ENCODE measurements at regions not wholly inside any gene's neighbourhood (a gene's known extent, or its start where the extent isn't known, plus 50 kb on each side); places are given as distances from the start of the nearest gene placed in this dataset.

DNA sequence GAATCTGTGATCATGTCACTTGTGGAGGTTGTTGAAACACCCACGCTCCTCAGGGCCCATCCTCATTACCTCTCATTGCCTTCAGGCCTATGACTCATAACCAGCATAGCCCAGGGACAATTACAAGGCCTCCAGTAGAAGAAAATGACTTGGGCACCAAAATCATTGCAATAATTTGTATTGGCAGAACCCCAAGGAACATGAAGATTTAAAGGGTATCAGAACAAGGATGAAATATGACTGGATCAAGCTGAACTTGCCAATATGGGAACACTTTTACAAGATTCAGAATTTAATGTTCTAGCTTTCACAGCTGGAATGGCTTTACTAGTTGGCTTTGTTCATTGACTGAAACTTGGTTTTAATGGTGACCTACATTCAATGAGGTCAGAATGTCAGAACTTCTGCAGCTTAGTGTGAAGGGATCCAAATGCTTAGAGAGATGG lies 156.4 kb downstream of the COPS8 start:
- TF ChIP-seq, protein P1, sequence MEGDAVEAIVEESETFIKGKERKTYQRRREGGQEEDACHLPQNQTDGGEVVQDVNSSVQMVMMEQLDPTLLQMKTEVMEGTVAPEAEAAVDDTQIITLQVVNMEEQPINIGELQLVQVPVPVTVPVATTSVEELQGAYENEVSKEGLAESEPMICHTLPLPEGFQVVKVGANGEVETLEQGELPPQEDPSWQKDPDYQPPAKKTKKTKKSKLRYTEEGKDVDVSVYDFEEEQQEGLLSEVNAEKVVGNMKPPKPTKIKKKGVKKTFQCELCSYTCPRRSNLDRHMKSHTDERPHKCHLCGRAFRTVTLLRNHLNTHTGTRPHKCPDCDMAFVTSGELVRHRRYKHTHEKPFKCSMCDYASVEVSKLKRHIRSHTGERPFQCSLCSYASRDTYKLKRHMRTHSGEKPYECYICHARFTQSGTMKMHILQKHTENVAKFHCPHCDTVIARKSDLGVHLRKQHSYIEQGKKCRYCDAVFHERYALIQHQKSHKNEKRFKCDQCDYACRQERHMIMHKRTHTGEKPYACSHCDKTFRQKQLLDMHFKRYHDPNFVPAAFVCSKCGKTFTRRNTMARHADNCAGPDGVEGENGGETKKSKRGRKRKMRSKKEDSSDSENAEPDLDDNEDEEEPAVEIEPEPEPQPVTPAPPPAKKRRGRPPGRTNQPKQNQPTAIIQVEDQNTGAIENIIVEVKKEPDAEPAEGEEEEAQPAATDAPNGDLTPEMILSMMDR (IDR thresholded peaks at IDR 0.05): no peak
- DNase-seq (ENCODE audit: low spot score) (no peak), ATAC-seq (ENCODE audit: low FRiP score) (no peak)

DNA sequence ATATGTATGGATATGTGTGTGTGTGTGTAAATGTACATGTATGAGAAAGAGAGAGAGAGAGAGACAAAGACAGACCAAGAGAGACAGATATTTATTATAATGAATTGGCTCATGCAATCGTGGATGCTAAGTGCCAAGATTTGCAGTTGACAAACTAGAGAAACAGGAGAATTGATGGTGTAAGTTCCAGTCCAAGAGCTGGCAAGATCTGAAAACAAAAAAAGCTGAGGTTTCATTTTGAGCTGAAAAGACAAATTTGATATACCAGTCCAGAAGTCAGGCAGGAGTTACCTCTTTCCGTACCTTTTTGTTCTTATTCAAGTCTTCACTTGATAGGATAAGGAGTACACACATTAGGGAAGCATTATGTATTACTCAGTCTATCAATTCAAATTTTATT lies 157.8 kb downstream of the COPS8 start:
- TF ChIP-seq, protein P1 (IDR thresholded peaks at IDR 0.05): no peak
- no peak for ATAC-seq (ENCODE audit: low FRiP score)
- no peak for DNase-seq (ENCODE audit: low spot score)

GRCh38 chr2:237244178-237244577 lies 158.5 kb downstream of the COPS8 start:
- TF ChIP-seq, protein P1 (IDR thresholded peaks at IDR 0.05): no peak
- DNase-seq (ENCODE audit: low spot score) (no peak), ATAC-seq (ENCODE audit: low FRiP score) (no peak)

DNA sequence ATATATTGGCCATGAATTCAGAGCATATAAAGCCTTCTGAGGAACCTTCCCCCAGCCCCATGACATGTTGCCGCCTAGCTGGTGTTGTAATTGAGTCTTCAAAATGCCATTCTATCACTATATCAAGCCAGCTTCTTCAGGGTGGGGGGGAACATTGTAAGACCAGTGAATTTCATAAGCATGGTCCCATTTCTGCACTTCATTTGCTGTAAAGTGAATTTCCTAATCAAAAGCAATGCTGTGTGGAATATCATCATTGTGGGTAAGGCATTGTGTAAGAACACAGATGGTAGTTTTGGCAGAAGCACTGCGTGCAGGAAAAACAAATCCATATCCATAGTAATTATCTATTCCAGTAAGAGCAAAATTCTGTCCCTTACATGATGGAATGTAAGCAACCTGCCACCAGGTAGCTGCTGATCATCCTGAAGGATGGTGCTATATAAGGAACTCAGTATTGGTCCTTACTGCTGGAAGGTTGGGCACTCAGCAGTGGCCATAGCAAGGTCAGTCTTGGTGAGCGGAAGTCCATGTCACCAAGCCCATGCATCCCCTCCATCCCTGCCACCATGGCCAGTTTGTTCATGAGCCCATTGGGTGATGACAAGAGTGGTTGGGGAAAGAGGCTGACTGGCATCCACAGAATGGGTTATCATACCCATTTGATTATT lies 159.4 kb downstream of the COPS8 start:
- ATAC-seq (ENCODE audit: low FRiP score) (peak; percentile 54), DNase-seq (ENCODE audit: low spot score) (no peak)
- TF ChIP-seq, protein P1 (IDR thresholded peaks at IDR 0.05): no peak

DNA sequence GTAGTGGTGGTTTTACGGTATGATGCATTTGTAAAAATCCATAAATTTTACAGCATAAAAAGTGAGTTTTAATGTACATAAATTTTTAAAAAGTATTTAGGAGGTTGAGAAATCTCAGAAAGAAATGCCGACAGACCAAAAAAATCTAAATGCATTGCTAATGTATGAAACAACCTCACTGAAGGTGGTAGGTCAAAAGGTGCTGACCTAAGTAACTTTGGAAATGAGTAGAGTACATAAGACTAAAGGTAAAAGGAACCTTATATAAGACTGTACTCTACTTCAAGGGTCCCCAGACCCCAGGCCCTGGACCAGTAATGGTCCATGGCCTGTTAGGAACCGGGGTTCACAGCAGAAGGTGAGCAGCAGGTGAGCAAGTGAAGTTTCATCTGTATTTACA lies 163.4 kb downstream of the COL6A3 start:
- TF ChIP-seq, protein P1 (IDR thresholded peaks at IDR 0.05): no peak
- DNase-seq (ENCODE audit: low spot score) (no peak), ATAC-seq (ENCODE audit: low FRiP score) (no peak)

DNA sequence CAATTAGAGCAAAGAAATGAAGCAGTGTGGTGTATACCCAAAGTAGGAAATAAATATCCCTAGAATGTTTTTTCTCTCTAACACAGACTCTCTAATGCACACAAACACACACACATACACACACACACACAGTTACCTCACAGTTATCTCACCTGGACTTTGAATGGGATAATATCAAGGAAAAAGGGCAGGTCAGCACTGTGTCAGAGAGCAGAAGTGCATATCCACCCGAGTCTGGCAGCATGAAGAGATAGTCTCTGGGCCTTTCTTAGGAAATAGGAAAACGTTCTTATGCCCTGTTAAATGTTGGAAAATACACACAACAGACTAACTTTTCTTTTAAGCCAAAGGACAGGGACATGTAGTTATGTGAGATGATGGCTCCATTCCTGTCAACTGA lies 162.0 kb downstream of the COL6A3 start:
- ATAC-seq (ENCODE audit: low FRiP score) (no peak), DNase-seq (ENCODE audit: low spot score) (no peak)
- TF ChIP-seq, protein P1 (IDR thresholded peaks at IDR 0.05): no peak

DNA sequence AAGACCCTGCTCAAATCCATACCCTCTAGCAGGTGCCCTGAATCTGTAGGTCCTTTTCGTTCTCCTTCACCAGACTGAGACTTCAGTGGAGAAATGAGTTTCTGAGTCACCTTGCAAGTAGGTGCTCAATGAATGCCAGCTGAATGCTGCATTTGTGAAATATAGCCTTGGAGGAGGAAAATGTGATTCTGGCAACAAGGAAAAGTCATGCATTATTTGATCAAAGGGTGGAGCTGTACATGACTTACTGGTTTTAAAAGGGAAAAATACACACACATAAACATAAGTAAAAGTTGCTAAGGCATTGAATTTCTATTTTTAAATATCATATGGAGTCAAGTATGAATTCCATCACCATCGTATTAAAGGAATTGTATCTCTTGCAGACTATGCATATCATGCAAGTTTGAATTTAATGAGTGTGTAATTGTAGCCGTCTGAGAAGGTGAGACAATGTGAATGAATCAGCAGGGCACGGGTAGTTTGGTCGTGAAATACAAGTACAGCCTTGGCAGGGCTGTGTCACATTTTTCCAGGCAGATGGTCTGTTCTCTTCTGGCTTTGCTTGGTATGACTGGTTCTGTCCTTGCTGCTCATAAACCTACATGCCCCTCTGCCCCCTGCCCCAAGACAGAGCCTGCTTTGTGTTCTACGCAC lies 160.8 kb downstream of the COL6A3 start:
- TF ChIP-seq, protein P1 (IDR thresholded peaks at IDR 0.05): no peak
- no peak for ATAC-seq (ENCODE audit: low FRiP score)
- no peak for DNase-seq (ENCODE audit: low spot score)
